BJ (cell line): ENCODE measurements at regions not wholly inside any gene's neighbourhood (a gene's known extent, or its start where the extent isn't known, plus 50 kb on each side); places are given as distances from the start of the nearest gene placed in this dataset.

Experiments
- CTCF ChIA-PET: fragments of 350-600 bp; formaldehyde crosslinking; extraction: SDS; loops from one replicate; lab custom pipeline; 2021; ENCODE audit warnings: antibody characterized with exemption, inconsistent platforms; lab: Yijun Ruan, JAX
- POLR2A ChIA-PET: fragments of 300-600 bp; sonication (Branson Sonifier 250); formaldehyde crosslinking; extraction: SDS; loops from one replicate; lab custom pipeline; 2021; ENCODE audit warnings: antibody characterized with exemption; lab: Charles Lee
- DNase-seq: peaks from one replicate; pipeline ENCODE4 v3.0.0-alpha.2; 2011; ENCODE audit warnings: low read depth
- H3K27me3 ChIP-seq: 2 replicates; pipeline ENCODE4 v1.6.0; 2011; ENCODE audit warnings: low read length; ENCODE audit not compliant: control insufficient read depth, insufficient read depth
- H3K36me3 ChIP-seq: 2 replicates; pipeline ENCODE4 v1.5.1; 2011; ENCODE audit warnings: low read length; ENCODE audit not compliant: control insufficient read depth, insufficient read depth
- H3K4me3 ChIP-seq: 2 replicates; pipeline ENCODE4 v1.5.1; 2011; ENCODE audit warnings: low read depth, mild to moderate bottlenecking, control low read depth, low read length
- TF ChIP-seq, protein P1 (sequence below): IDR thresholded peaks from 2 replicates; pipeline ENCODE4 v1.5.1; 2011; ENCODE audit warnings: low read depth, mild to moderate bottlenecking, control low read depth, inconsistent platforms, low read length, moderate library complexity; ENCODE audit not compliant: insufficient read depth

DNA sequence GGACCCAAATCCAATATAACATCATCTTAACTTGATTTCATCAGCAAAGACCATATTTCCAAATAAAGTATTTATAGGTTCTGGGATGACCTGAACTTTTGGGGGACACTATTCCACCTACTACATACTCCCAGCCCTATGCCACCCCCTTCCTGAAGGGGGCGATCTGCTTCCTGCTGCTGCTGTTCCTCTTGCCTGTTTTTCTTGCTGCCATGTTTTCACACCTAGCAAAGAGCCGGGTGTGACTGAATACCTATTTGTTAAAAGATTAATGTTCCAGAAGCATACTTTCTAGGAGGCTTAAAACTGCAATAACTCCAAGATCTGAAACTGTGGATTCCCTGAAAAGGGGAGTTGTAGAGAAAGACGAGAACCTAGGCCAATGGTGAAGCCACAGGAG, 89.7 kb downstream of the ICOS start:
- TF ChIP-seq, protein P1, sequence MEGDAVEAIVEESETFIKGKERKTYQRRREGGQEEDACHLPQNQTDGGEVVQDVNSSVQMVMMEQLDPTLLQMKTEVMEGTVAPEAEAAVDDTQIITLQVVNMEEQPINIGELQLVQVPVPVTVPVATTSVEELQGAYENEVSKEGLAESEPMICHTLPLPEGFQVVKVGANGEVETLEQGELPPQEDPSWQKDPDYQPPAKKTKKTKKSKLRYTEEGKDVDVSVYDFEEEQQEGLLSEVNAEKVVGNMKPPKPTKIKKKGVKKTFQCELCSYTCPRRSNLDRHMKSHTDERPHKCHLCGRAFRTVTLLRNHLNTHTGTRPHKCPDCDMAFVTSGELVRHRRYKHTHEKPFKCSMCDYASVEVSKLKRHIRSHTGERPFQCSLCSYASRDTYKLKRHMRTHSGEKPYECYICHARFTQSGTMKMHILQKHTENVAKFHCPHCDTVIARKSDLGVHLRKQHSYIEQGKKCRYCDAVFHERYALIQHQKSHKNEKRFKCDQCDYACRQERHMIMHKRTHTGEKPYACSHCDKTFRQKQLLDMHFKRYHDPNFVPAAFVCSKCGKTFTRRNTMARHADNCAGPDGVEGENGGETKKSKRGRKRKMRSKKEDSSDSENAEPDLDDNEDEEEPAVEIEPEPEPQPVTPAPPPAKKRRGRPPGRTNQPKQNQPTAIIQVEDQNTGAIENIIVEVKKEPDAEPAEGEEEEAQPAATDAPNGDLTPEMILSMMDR: peak; percentile 30
- ChIA-PET CTCF (interaction anchor here (1.0 kb wide), 1 partner anchor 43 kb away, joined by 3 read pairs; no protein-coding TSS in a partner anchor), POLR2A (no interaction called here)
- Histone ChIP-seq H3K27me3 (no peaks in the 10 kb centered on the region), H3K4me3 (no peak overlapping the region), H3K36me3 (no peaks in the 10 kb centered on the region)
- no peak for DNase-seq

DNA sequence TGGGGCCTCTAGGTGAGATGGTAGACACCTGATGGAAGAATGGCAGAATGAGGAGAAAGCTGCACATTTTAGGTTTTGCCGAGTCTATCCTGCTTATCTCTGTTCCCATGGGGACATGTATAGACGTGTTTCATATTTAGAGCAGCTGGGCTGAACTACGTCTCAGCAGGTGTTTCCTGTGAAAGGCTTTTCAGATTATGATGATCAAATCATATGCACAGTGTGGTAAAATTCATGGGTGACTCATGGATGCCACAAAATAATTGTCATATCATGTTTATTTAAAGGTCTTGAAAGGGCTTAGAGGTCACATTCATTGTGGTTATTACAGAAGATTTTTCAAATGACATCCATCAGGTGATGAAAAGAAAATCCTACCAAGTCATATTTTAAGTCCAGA, 90.5 kb downstream of the ICOS start:
- CTCF ChIA-PET: no interaction called here
- TF ChIP-seq, protein P1: no peak

DNA sequence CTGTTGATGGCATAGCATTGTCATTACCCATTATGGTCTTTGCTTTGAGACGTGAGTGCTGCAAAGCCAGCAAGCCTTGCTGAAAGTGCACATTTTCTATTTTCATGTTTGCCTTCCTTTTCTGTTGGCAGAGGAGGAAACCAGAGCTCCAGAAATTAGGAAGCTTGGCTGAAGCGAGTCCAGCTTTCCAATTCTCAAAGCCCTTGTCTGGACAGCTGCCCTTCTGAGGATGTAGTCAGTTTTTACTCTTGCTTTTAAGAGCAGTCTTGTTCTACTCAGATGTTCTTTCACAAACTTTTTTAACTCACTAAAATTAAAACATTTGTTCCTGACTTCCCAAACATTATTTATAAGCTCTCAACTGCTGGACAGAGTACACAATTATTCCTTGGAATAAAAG, 93.8 kb downstream of the ICOS start:
- no peaks in the 10 kb centered on the region for H3K27me3 ChIP-seq
- TF ChIP-seq, protein P1: no peak
- H3K4me3 ChIP-seq: no peak overlapping the region
- DNase-seq: no peak
- ChIA-PET CTCF (no interaction called here), POLR2A (no interaction called here)
- H3K36me3 ChIP-seq: no peaks in the 10 kb centered on the region

More for the DNA sequence above, 90.5 kb downstream of the ICOS start:
- POLR2A ChIA-PET: no interaction called here
- DNase-seq: no peak
- H3K36me3 ChIP-seq: no peaks in the 10 kb centered on the region
- no peaks in the 10 kb centered on the region for H3K27me3 ChIP-seq
- H3K4me3 ChIP-seq: no peak overlapping the region

DNA sequence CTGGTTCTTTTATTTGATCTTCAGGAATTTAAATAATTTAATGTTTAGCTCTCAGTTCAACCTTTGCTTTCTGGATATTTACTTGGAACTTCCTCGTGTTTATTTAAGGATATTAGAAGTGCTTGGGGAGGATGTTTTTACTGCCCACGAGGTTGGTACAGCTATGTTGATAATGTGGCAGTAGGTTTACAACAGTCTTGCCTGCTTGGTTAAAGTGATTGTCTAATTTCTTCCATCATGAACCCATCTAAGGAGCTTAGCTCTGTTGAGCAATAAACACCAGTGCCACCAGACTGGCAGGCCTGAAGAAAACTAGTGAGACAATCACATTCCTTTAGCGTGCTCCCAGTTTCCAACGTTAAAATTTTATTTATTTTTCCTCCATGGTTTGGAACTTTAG, 94.5 kb downstream of the ICOS start:
- ChIA-PET POLR2A (no interaction called here), CTCF (no interaction called here)
- no peak overlapping the region for H3K4me3 ChIP-seq
- DNase-seq: no peak
- no peaks in the 10 kb centered on the region for H3K36me3 ChIP-seq
- TF ChIP-seq, protein P1: no peak
- no peaks in the 10 kb centered on the region for H3K27me3 ChIP-seq

DNA sequence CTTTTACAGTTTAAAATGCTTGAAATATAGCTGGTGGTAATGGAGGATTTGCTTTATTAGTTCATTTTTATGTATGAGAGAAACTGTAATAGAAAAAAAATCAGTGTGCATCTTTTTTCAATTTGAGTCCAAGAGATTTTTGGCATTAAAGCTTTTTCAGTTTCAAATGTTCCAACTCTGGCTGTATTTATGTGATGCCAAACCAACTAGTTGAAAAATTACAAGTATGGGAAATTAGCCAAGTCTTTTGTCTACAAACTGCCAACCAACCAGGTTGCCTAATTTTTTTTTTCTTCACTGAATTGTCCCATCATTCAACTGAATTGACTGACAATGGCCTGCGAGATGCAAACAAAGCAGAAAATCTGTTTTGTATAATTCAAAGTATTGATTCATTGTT, 95.7 kb downstream of the ICOS start:
- no peaks in the 10 kb centered on the region for H3K27me3 ChIP-seq
- DNase-seq: no peak
- ChIA-PET CTCF (no interaction called here), POLR2A (no interaction called here)
- no peaks in the 10 kb centered on the region for H3K36me3 ChIP-seq
- TF ChIP-seq, protein P1: no peak
- no peak overlapping the region for H3K4me3 ChIP-seq
